Smooth muscle cell (in vitro differentiated cells): ENCODE measurements at regions not wholly inside any gene's neighbourhood (a gene's known extent, or its start where the extent isn't known, plus 50 kb on each side); places are given as distances from the start of the nearest gene placed in this dataset.
A peak's percentile ranks its signal among the peaks of the same experiment; 100 is the strongest.

Source experiments
- DNase-seq: peaks from one replicate; lab custom pipeline; 2025; ENCODE audit not compliant: unreplicated experiment; lab: John Stamatoyannopoulos, UW
- H2AFZ ChIP-seq: fragments of 200-600 bp; sonication (generic); 2 replicates; pipeline ENCODE4 v1.6.0; 2016; ENCODE audit warnings: antibody characterized with exemption, low read depth, mild to moderate bottlenecking
- H3F3A ChIP-seq: fragments of 200-600 bp; sonication (generic); 2 replicates; pipeline ENCODE4 v1.6.0; 2017; ENCODE audit warnings: antibody characterized with exemption, low read depth
- H3K27ac ChIP-seq: fragments of 200-600 bp; sonication (generic); 2 replicates; pipeline ENCODE4 v1.5.1; 2016; ENCODE audit warnings: low read depth, mild to moderate bottlenecking
- H3K27me3 ChIP-seq: fragments of 200-600 bp; sonication (generic); 2 replicates; pipeline ENCODE4 v1.6.1; 2016; ENCODE audit warnings: low read depth, mild to moderate bottlenecking
- H3K36me3 ChIP-seq: fragments of 200-600 bp; sonication (generic); 2 replicates; pipeline ENCODE4 v1.5.1; 2016; ENCODE audit warnings: low read depth
- H3K4me1 ChIP-seq: fragments of 200-600 bp; sonication (generic); 2 replicates; pipeline ENCODE4 v1.5.1; 2016; ENCODE audit warnings: low read depth
- H3K4me2 ChIP-seq: fragments of 200-600 bp; sonication (generic); 2 replicates; pipeline ENCODE4 v1.6.0; 2016; ENCODE audit warnings: mild to moderate bottlenecking
- H3K4me3 ChIP-seq: fragments of 200-600 bp; sonication (generic); 2 replicates; pipeline ENCODE4 v1.5.1; 2016; ENCODE audit warnings: mild to moderate bottlenecking
- H3K79me2 ChIP-seq: fragments of 200-600 bp; sonication (generic); 2 replicates; pipeline ENCODE4 v1.6.0; 2016; ENCODE audit warnings: low read depth, mild to moderate bottlenecking
- H3K9ac ChIP-seq: fragments of 200-600 bp; sonication (generic); 2 replicates; pipeline ENCODE4 v1.6.0; 2016; ENCODE audit warnings: low read depth
- H3K9me3 ChIP-seq: fragments of 200-600 bp; sonication (generic); replicated peaks from 2 replicates; pipeline ENCODE4 v1.5.1; 2016; ENCODE audit warnings: low read depth
- H4K20me1 ChIP-seq: fragments of 200-600 bp; sonication (generic); 2 replicates; pipeline ENCODE4 v1.6.0; 2016; ENCODE audit warnings: low read depth
- CTCF ChIP-seq: fragments of 200-600 bp; sonication (generic); IDR thresholded peaks from 2 replicates; pipeline ENCODE4 v1.5.1; 2017; ENCODE audit warnings: borderline replicate concordance, mild to moderate bottlenecking, antibody characterized with exemption; ENCODE audit not compliant: insufficient read depth, poor library complexity, severe bottlenecking
- WGBS: methylation state at CpG from one replicate; pipeline ENCODE4 v1.1.7; 2016; ENCODE audit warnings: low lambda C conversion rate; 5-methylcytosine and 5-hydroxymethylcytosine counted together

- H3K9ac ChIP-seq, result no peak overlapping the region
- H3K4me2 ChIP-seq, result peak overlapping the region; percentile 0
- H3K4me1 ChIP-seq, result no peaks in the 10 kb centered on the region
- peak overlapping the region; percentile 43 for H2AFZ ChIP-seq
- no peaks in the 10 kb centered on the region for H3K79me2 ChIP-seq
- no peaks in the 10 kb centered on the region for H4K20me1 ChIP-seq
- no peak overlapping the region for H3K4me3 ChIP-seq
- peaks cover 4% of the 10 kb centered on the region for H3K9me3 ChIP-seq
- TF ChIP-seq CTCF, result no peak
- no peak overlapping the region for H3K27ac ChIP-seq
- WGBS, result 34% methylated on average over 2 of the region's 2 CpGs
- H3K27me3 ChIP-seq, result no peaks in the 10 kb centered on the region
- H3K36me3 ChIP-seq, result no peaks in the 10 kb centered on the region
- H3F3A ChIP-seq, result no peaks in the 10 kb centered on the region
- DNase-seq, result no peak
Measured at GRCh38 chr5:62729675-62730074, 151.1 kb downstream of the LRRC70 start.

GRCh38 chr5:62727861-62728260 lies 149.2 kb downstream of the LRRC70 start:
- Histone ChIP-seq H3K79me2 (no peaks in the 10 kb centered on the region), H3K9ac (no peak overlapping the region), H3K27ac (no peak overlapping the region), H3K27me3 (no peaks in the 10 kb centered on the region), H4K20me1 (no peaks in the 10 kb centered on the region), H3K4me3 (no peak overlapping the region), H3K9me3 (no peaks in the 10 kb centered on the region), H3K36me3 (no peaks in the 10 kb centered on the region), H2AFZ (no peak overlapping the region), H3K4me1 (no peaks in the 10 kb centered on the region), H3K4me2 (no peak overlapping the region), H3F3A (no peaks in the 10 kb centered on the region)
- no peak for DNase-seq
- TF ChIP-seq CTCF, result no peak
- WGBS, result 92% methylated on average over 2 of the region's 2 CpGs

GRCh38 chr5:62727184-62727583 lies 148.6 kb downstream of the LRRC70 start:
- TF ChIP-seq CTCF, result no peak
- H3K36me3 ChIP-seq, result no peaks in the 10 kb centered on the region
- no peak overlapping the region for H3K27ac ChIP-seq
- no peaks in the 10 kb centered on the region for H3K27me3 ChIP-seq
- no peak for DNase-seq
- 99% methylated on average over 3 of the region's 3 CpGs for WGBS
- H3K79me2 ChIP-seq, result no peaks in the 10 kb centered on the region
- H3K4me3 ChIP-seq, result no peak overlapping the region
- H3K9ac ChIP-seq, result no peak overlapping the region
- no peaks in the 10 kb centered on the region for H4K20me1 ChIP-seq
- no peaks in the 10 kb centered on the region for H3K9me3 ChIP-seq
- no peak overlapping the region for H3K4me2 ChIP-seq
- no peaks in the 10 kb centered on the region for H3K4me1 ChIP-seq
- H3F3A ChIP-seq, result no peaks in the 10 kb centered on the region
- H2AFZ ChIP-seq, result no peak overlapping the region

- no peak for TF ChIP-seq CTCF
- WGBS, result 82% methylated on average over 9 of the region's 9 CpGs
- Histone ChIP-seq H3K27ac (no peak overlapping the region), H4K20me1 (no peaks in the 10 kb centered on the region), H3K4me3 (no peak overlapping the region), H3K27me3 (no peaks in the 10 kb centered on the region), H2AFZ (no peak overlapping the region), H3F3A (no peaks in the 10 kb centered on the region), H3K36me3 (no peaks in the 10 kb centered on the region), H3K4me1 (no peaks in the 10 kb centered on the region), H3K9me3 (no peaks in the 10 kb centered on the region), H3K4me2 (no peak overlapping the region), H3K9ac (no peak overlapping the region), H3K79me2 (no peaks in the 10 kb centered on the region)
- no peak for DNase-seq
Measured at GRCh38 chr5:62722360-62722759, 143.7 kb downstream of the LRRC70 start.
